CD4-positive, alpha-beta T cell treated with Interleukin-4 for 1 hour (primary cell): ENCODE measurements at regions not wholly inside any gene's neighbourhood (a gene's known extent, or its start where the extent isn't known, plus 50 kb on each side); places are given as distances from the start of the nearest gene placed in this dataset.
A peak's percentile ranks its signal among the peaks of the same experiment; 100 is the strongest.

Experiments
- DNase-seq, 2 donors: peaks; one replicate each; pipeline ENCODE4 v3.0.0-alpha.2; 2020 to 2022

DNA sequence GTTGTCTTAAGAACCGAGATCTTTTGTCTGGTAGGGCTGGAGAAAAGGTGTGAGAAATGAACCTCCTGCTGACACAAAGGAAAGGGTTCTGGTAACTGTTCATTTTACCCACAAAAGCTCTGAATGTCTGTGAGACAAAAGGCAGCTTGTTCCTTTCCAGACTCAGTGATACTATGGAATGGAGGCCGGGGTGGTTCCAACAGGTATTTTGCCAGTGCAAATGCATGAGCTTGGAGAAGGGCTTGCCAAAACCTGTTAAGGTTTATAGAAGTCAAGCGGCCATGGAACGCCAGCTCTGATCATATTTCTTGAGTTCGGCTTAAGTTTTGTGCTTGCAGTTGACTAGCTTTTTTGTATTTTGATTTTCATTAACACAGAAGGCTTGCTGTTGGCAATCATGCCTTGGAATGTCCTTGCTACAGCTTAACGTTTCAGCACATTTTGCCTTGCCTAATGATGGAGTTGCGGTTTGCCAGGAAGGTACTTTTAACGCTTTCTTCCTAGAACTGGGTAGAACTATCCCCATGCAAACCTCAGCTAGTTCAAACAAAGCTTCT is 328.6 kb downstream of the PIK3R1 start:
- DNase-seq: no peak

DNA sequence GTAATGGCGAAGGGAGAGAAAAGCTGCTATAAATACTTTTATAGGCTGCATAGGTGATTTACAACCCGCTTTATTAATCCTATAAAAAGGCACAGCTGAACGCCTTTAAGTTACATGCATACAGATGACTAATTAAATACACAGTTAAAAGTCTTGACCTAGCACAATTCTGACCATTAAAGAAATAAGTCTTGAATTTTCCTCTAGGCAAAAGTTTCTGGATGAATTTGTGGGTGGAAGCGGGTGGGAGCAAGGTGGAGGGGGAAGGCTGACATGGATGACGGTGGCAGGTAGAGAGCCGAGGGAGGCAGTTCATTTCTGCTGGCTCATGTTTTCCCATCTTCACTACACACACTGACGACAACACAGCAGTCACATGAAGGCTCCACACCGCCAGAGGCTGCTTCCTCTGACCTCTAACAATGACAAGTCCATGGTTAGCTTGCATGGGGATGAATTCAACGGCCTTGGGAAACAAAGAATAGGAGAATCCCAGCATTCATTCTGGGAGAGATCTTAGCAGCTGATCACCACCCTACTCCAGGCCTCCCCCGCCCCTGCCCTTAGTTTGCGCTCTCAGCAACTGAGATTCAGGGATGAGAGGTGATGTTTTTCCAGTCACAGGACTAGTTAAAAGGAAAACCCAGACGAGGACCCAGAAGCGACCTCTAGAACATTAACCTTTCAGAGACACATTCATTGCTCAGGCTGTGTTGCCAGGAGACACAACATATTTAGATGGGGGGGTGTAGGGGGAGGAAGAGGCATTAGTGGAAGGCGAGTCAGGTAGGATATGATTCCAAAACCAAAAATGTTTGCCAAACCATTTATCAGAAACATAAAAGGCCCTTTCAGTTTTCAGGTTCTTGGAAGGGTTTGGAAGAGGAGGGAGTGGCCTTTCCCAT is 329.3 kb downstream of the PIK3R1 start:
- DNase-seq: no peak

DNA sequence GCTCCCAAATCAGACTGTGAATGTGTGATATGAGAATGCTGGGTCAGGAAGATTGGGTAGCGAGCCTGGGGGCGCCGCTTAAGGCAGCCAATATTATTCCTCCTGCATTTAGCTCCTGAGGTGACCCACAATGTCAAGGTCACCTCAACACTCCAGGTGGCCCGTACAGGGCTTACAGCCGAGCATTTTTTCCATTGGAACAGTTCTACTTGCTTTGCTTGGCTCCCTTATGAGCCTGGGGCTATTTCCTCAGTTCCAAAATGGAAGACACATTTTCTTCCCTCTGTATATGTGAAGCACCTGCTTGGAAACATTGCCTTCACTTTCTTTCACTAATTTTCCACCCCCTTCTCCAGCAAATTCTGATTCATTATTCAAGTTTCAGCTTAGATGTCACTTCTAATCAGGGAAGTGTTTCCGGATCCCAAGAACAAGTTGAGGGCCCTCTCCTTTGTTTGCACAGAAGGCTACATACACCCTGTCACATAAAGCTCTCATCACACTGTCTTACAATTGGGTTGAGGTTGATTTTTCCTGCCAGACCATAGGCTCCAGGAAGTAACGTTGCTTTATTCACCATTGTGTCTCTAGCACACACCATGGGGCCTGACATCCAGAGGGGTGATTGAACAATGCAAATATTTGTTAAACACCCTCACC is 330.2 kb downstream of the PIK3R1 start:
- DNase-seq: no peak

DNA sequence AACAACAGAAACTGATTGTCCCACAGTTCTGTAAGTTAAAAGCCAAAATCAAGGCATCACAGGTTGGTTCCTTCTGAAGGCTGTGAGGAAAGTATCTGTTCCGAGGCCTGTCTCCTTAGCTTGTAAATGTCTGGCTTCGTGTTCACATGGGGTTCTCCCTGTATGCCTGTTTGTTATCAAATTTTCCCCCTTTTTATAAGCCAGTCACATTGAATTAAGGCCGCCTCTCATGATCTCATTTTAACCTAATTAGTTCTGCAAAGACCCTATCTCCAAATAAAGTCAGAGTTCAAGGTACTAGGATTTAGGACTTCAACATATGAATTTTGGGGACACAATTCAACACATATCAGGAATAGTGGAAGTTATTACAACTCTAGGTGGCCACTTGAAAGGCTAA is 331.5 kb downstream of the PIK3R1 start:
- no peak for DNase-seq

DNA sequence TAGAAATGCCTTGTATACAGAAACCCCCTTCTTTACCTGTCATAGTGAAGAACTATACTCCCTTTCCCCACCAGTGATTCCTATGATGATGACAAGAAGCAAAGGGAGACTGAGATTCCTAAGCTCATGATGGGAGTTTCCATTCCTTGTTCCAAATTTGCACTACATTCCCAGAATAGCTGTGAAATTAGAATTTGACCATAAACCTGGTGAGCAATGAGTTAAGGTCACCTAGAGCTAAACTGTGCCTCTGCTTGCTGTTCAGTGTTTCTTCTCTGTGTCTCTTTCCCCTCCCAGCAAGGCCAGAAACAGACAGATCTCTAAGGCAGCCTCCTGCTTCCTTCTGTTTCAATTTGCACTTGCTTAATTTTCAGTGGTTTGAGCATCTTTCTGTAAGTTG is 332.1 kb downstream of the PIK3R1 start:
- no peak for DNase-seq

DNA sequence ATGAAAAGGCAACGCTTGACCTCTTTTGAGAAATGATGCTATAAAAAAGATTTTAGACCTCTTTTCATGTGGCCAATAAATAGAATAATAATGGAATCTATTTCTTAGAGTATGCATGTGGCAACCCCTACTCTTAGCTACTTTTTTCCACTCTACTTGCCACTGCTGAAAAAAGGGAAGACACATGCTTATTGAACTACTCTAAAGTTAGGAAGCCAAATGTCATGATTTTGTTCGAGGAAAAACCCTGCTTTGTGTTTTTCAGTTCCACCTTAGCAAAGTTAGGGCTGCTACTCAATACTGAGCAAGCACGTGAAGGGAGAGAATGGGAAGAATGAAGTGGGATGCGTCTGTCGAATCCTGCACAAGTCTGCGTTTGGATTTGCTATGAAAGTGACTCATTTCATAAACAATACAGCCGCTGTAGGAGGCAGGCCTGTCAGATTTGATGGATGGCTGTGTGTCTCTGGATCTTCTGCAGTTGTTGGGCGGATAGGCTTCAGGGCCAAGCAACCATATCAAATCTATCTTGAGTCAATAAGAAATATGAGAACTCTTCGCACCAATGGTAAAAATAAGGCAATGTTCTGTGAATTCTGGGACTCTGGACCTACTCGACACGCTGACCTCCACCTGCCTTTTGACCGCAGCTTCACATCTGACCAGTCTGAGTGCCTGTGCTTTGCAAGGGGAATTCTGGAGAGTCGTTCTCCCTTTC is 333.6 kb downstream of the PIK3R1 start:
- DNase-seq: no peak

DNA sequence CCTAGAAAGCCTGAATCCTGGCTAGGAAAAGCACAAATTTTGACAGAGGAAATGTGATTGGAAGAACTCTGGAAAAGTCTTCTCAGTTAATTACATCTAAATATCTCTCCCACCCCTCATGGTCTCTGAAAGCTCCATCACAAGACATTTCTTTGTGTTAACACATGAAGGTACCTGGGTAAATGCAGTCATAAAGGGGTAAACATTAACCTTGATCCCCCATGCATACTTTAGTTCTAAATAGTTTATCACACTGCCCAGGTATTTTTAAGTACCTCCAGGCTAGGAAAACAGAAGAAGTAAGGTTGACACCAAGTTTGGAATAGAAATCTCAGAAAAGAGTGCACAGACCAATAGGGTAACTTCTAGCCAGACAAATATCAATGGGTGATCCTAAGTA is 334.5 kb downstream of the PIK3R1 start:
- no peak for DNase-seq

DNA sequence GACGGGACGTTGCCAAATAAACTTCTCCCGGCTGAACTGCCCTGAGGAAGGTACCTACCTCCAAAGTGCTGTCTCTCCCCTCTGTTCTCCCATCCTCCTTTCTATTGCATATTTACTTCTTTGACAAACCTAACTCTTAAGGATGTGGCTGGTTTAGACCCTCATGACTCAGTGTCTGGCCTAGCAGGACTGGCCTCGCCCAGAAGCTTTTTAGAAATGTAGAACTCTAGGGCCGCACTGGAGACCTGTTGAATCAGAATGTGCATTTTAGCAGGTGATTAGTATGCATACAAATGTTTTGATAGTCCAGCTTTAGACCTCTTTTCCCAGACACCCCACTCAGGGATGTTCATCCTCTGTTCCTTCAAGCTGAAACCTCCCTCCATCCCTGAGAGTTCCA is 335.9 kb downstream of the PIK3R1 start:
- no peak for DNase-seq

DNA sequence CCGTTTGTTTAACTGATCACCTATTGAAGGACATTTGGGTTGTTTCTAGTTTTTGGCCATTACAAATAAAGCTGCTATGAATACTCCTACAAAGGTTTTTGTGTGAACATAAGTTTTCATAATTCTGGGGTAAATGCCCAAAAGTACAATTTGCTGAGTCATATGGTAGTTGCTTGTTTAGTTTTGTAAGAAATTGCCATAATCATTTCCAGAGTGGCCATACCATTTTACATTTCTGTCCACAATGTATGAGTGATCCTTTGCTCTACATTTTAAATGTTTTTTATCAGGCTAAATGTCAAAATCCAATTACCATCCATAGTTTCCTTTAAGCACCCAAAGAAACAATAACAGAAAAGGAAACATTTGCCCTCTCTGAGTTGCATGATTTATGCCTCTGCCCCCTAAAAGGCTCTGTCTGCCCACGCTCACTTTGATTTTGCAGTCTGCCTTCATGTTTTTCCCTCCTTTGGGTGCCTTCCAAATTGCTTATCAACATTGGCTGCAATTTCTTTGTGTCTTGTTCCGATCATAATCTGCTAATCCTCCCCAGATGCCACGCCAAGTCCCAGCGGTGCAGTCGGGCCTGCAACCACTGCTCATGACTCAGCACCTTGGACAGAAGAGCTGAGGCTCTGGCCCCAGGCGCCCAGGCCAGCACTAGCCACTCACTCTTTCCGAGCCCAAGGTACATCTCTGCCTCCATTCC is 339.2 kb downstream of the PIK3R1 start:
- DNase-seq: no peak

DNA sequence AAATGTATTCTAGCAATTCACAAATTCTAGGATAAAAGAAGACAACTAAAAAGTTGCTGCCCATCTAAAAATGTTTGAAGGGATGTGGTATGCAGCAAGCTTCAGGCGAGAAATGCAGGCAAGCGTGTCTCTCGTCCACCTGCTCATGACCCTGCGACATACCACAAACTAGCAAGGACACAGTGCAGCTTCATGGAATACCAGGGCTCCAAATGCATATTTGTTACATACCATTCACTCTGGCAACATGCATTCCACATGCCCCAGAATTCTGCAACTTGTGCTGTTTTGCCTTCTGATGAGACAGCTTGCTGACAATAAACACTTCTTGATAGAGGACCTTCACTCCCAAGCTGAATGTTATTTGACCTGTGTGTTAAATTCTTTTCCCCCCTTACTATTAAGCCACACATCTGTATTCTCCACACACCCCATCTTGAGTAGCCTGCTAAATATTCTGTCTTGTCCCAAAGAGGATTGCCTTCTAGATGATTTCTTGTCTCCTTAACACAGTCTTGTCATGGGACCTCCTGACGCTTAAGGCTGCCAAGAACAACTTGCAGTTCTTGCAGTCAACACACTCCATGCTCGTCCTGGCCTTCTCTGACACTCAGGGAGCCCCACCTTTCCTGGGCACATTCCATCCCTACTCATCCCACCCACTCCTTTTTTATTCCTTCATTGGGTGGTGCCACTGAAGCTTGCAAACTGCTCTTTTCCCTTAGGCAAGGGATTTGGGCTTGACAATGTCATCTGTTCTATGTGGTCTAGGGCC is 340.5 kb downstream of the PIK3R1 start:
- DNase-seq: no peak

DNA sequence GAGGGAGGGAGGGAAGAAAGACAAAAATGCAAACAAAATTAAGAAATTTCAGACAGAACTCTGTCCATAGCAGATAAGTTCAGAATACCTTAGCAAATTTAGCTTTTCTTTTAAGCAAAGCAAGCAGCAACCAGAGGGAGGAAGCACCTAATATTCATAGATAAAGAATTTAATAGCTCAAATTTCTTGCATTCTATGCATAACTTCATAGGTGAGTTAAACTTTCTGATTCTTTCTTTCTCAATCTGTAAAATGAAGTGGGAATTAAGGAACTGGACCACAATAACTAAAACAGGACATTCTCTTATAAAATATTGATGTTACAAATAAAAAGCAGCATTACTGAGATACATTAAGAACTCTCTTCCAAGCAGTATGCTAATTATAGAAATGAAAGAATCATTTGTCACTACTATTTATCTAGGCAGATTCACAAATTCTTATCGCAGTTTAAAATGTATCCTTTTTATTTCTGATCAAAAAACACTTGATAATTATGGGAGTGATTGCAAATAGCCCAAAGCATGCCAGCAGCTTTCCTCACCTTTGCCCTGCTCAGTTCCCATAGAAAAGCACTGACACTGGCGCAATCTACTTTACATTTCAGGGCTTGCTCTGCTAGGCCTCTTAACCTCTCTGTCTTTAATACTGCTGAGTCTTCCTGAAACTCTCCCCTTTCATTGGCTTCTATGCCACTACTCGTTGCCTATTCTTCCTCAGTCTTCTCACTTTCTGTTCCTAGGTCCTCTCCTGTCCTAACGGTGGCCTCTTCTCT is 341.8 kb downstream of the PIK3R1 start:
- no peak for DNase-seq

DNA sequence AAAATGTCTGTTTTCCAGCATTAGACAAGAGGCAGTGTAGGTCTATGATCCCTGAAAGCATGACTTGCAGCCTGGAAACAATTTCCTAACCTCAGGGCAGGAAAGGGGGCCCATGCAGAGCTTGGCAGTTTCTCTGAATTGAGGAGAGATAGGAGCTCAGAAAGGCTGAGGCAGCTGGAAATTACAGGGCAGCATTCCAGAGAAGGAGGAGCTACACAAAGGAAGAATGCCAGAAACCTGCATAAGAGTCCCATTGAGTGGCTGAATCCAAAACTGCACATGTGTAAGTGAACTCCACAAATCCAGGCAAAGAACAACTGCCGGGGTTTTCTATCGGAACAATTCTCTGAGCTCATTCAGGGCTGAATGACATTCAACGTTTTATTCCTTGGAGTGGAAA is 346.8 kb downstream of the PIK3R1 start:
- no peak for DNase-seq

DNA sequence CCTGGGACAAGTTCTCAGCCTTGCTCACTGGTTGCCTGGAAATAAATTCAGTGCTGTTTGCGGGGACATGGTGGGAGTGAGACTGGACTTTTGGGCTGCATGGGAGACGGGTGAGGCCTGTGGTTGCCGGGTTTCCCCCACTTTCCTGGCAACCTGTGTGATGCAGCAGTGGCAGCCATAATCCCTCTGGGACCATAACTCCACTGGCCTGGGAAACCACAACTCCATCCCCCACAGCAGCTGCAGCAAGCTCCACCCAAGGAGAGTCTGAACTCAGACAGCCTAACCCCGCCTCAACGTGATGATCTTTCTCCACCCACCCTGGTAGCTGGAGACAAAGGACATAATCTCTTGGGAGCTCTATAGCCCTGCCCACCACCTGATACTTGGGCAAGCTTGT is 349.9 kb downstream of the PIK3R1 start:
- DNase-seq: peak in 1 of 2 donors; percentile 64

DNA sequence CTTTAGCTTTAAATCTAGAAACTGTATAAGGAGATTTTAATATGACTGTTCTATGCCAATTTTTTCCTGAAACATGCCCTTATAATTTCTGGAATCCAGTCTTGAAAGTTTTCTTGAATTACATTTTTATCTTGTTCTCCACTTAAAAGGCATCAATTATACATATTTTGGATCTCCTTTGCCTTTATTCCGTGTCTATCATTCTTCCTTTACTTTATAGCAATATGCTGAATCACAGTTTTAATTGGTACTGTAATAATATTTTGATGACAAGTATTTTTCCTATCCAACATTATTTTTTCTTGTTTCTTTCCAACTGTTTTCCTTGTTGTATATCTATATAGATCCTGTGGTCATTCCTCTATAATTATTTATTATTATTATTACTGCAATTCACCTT is 361.2 kb downstream of the PIK3R1 start:
- no peak for DNase-seq

DNA sequence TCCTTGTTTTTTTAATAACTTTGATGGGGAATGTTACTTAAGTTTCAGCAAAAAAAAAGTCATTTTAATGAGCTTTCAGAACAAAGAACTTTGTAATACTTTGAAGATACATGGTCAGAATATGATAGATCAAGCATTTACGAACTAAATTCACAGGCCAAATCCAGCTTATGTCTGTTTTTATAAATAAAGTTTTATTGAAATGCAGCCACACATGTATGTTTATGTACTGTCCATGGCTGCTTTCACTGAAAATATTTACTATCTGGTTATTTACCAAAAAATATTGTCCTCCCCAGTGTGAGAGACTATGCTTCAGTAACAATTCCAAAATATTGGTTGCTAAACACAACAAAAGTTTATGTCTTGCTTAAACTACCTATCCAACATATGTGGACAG is 366.7 kb downstream of the PIK3R1 start:
- DNase-seq: no peak

DNA sequence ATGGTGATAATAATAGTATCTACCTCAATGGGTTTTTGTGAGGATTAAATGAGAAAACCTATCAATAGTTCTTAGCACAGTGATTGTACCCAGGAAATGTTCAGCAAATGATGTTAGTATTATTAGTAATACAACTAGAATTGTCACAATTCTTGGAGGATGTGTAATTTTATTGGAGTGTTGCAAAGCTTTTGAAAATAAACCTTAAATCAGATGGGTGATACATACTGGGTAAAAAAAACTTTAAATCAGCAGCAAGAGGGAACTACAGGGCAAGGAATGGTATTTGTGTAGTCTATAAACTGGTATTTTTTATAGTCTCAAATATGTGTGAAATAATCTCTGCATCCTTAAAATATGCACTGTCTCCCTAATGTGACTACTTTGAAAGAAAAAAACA is 371.6 kb downstream of the PIK3R1 start:
- no peak for DNase-seq

DNA sequence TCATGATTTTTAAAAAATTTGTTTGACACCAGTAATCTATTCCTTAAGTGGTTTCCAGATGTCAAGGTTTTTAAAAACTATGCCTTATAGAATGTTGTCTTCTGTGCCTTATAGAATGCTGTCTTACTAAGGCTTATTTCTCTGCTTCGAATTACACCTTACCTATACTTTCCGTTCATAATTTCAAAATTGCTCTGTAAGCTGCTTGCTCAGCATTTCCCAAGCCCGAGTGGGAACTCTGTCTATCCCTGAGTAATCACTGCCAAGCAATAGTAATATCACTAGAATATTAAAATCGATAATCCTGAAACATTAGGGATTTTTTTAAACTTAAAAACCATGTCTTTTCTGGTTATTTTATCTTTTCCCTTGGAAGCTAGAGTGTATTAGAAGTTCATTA is 376.3 kb downstream of the PIK3R1 start:
- no peak for DNase-seq

DNA sequence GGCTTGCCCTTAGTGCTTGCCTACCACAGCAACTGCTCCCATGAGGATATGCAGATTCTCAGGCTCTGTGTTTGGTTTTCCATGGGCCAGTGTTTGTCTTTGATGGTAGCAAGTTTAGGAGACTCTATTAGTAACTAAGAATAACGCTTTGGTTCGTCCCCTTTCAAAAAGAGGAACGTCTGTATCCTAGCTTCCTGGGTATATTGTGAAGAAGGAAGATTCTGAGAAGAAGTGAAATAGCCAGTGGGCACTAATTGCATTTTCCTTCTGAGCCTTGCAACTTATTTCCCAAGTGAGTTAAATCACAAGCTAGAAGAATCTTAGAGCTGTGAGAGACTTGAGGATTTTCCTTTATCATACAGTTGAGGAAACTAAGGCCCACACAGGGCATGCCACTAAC is 376.8 kb downstream of the PIK3R1 start:
- DNase-seq: no peak

DNA sequence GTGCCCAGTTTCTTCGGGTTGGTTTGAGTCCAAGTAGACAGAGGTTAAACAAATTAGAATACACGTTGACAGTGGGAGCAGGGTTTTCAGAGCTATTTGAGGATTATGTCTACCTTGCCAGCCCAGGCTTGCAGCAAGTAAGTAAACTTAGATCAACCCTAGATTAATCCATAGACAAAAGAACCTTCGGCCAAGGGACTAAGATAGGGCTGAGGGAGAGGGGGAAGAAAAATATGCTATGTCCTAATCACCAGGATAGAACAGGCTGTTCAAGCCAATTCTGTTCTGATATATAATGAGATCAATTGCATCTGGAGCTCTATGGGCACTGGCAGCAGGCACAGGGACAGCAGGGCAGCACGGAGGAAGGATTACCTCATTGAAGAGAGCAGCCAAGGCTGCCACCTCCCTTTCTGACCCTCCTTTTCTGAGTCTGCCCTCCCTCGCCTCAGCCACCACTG is 377.7 kb downstream of the PIK3R1 start:
- DNase-seq: no peak

DNA sequence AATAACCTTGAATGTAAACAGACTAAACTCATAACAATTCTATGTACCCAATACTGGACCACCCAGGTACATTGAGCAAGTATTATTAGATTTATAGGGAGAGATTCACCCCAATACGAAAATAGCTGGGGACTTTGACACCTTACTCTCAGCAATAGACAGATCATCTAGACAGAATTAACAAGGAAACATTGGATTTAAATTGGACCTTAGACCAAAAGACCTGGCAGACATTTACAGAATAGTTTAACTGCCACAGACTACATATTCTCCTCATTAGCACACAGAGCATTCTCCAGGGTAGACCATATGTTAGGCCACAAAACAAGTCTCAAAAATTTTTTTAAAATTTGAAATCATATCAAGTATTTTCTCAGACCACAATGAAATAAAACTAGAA is 397.4 kb downstream of the PIK3R1 start:
- DNase-seq: no peak

DNA sequence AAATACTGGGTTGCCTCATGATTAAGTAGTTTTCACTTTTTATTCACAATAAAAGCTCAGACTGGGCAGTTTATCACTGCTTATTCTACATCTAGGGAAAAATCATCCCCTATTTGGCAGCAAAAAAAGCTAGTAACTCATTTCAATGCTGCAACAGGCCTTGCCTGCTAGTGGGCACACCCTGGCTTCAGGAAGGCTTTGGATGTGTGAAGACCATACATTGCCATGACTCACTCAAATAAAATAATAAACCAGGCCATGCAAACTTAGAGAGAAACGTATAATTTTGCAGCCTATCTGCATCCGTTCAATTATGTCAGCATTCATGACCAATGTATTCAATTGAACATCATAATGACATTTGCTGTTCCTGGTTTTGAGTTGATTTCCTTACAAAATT is 402.9 kb downstream of the PIK3R1 start:
- DNase-seq: no peak
